ENCODE measurements at regions not wholly inside any gene's neighbourhood (a gene's known extent, or its start where the extent isn't known, plus 50 kb on each side); places are given as distances from the start of the nearest gene placed in this dataset.
"Not testable (repeated sequence)": the region's sequence is repeated elsewhere in the genome, so short reads cannot be mapped to it uniquely, and the experiment has no call there.

DNA sequence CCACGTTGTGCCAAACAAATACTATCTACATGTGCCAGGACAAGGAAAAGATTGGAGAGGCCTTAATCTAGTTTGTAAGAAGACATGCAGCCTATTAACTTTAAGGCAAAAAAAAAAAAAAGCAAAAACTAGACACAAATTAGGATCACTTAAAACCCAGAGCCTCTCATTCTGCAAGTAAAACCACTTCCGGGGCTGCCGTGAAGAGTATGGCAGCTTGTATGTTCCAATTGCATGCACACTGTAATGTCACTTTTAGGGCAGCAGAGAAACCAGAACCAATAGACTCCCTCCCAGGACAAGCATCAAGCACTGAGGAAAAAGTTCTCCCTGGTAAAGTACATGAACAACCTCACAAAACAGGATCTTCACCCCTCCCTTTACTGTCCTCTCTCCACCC is 70.6 kb downstream of the RSL24D1 start:
- no peak for DNase-seq (ENCODE audit: low read depth in 2 of 2)

GRCh38 chr15:55124616-55125015 is 72.1 kb downstream of the RSL24D1 start:
- no peak for DNase-seq (ENCODE audit: low read depth in 2 of 2)

DNA sequence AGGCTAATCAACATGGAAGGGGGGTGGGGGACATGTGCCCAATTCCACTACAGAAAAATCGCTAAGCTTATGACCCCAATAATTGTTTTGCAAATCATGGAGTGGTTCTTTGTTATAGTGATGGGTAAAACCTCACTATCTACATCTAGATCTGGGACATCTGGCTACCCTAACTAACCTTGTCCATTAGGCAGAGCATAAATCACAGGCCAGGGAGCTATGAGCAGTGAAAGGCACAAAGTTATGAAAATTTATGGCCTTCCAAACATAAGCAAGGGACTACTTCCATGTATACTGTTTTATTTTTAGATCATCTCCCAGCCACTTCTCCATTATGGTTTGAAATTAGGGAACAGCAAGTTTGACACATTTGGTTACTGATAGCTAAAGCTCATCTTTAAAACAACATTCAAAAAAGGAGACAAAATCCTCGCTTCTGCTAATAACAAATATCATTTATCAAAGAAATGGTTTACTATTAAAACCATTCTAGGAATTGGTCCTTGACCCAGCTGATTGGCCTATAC is 78.3 kb downstream of the RSL24D1 start:
- no peak for DNase-seq (ENCODE audit: low read depth in 2 of 2)

GRCh38 chr15:55116636-55117035 is 80.1 kb downstream of the RSL24D1 start:
- DNase-seq (ENCODE audit: low read depth in 2 of 2), result no peak

- no peak for DNase-seq (ENCODE audit: low read depth in 2 of 2)
These were observed 83.0 kb downstream of the RSL24D1 start for GRCh38 chr15:55113736-55114135.

GRCh38 chr15:55112706-55113105 is 84.0 kb downstream of the RSL24D1 start:
- no peak for DNase-seq (ENCODE audit: low read depth in 2 of 2)

GRCh38 chr15:55110446-55110845 is 86.3 kb downstream of the RSL24D1 start:
- no peak for DNase-seq (ENCODE audit: low read depth in 2 of 2)

DNA sequence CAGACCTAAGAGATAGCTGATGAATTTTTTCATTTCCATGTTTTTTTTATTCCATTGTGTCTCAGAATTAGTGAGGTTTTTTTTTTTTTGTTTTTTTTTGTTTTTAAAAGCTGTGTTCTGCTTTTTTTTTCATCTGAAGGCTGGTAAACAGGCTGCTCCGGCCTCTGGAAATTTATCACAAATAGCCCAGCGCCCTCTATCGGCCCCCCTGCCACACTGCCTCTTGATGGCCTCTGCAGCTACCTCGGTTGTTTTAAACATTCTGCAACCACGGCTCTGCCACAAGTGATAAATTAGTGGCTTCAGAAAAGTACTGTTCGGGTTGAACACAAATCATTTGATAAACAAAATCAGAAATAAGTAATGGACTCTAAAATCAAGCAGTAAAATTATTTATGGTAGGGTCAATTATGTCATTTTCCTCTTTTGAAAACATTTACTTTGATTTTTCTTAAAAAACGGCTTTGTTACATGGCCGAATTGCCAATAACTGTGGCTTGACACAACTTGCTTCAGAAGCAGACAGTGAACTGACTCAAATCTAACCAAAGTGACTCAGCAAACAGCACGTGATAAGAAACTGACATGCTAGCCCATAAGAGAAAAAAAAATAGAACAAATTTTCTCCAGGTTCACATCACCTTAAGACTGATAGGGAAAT is 87.8 kb downstream of the RSL24D1 start:
- peak in 1 of 2 experiments; percentile 50 for DNase-seq (ENCODE audit: low read depth in 2 of 2)

GRCh38 chr15:55108448-55108847 is 88.3 kb downstream of the RSL24D1 start:
- DNase-seq (ENCODE audit: low read depth in 2 of 2), result no peak

GRCh38 chr15:55106155-55106554 is 90.6 kb downstream of the RSL24D1 start:
- DNase-seq (ENCODE audit: low read depth in 2 of 2), result no peak

- no peak for DNase-seq (ENCODE audit: low read depth in 2 of 2)
These were observed 102.6 kb downstream of the RSL24D1 start for GRCh38 chr15:55094136-55094535.

DNA sequence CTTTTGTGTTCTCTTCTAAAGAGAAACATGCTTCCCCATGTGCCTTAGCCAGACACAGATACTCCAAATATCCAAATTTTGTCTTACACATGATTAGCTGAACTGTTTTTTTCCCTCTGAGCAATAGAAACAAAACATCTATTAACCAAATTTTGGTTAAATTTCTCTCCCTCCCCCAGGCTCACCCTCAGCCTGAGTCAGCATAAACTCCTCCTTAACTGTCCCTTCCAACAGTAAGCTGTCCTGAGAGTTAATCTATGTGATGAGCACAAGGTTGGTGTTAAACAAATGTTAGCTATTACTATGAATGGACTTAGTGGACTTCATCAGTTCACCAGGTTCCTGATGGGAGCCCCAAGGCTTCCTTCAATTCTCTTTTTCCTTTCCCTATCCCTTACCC is 108.5 kb downstream of the RSL24D1 start:
- no peak for DNase-seq (ENCODE audit: low read depth in 2 of 2)

DNA sequence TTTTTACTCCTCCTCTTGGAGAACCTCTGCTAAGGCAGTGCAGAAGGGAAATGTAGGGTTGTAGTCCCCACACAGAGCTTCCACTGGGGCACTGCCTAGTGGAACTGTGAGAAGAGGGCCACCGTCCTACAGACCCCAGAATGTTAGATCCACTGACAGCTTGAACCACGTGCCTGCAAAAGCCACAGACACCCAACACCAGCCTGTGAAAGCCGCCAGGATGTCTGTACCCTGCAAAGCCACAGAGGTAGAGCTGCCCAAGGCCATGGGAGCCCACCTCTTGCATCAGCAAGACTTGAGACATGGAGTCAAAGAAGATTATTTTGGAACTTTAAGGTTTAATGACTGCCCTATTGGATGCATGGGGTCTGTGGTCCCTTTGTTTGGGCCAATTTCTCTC is 112.1 kb downstream of the RSL24D1 start:
- no peak for DNase-seq (ENCODE audit: low read depth in 2 of 2)

DNA sequence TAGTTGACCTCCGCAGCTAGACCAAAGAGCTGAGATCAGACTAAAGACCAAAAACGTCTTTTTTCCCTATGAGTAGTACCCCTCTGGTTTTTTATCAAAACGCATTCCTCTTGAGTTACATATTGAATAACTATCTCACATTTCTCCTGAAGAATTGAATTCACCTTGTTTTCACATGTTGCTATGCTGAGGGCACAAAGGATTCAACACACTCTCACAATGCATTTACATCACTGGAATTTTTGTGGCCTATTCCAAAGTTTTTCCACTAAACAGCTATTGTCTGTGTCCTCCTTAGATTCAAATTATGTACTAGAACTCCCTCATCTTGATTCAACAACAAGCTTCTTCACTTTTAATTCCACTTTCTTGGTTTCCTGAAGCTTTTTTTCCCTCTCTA is 112.5 kb downstream of the RSL24D1 start:
- no peak for DNase-seq (ENCODE audit: low read depth in 2 of 2)

DNA sequence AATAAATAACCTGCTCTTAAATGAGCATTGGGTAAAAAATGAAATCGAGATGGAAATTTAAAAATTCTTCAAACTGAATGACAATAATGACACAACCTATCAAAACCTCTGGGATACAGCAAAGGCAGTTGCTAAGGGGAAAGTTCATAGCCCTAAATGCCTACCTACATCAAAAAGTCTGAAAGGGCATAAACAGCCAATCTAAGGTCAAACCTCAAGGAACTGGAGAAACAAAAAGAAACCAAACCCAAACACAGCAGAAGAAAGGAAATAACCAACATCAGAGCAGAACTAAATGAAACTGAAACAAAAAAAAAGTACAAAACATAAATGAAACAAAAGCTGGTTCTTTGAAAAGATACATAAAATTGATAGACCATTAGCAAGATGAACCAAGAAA is 119.7 kb downstream of the RSL24D1 start:
- not testable (repeated sequence) for DNase-seq (ENCODE audit: low read depth in 2 of 2)

GRCh38 chr15:55074431-55074830 is 122.3 kb downstream of the RSL24D1 start:
- DNase-seq (ENCODE audit: low read depth in 2 of 2), result no peak

- DNase-seq (ENCODE audit: low read depth in 2 of 2), result not testable (repeated sequence)
These were observed 132.8 kb downstream of the RSL24D1 start for GRCh38 chr15:55063970-55064369.

DNA sequence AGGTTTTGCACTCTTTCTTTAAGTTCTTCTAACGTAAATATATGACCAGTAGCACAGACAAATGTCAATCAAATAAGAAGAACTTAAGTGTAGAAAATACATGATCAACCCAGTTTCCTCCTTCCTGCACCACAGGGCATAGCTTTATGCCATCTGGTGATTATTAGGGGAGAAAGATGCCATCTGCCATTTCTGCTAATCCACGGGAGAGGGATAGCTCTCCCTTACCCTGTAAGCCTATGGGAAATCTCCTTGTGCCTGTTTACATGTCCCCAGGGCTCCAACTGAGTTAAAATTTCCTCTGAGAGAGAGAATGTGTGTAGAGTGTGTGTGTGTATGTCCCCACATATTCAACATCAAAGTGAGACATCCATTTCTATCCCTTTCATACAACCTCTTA is 135.9 kb downstream of the RSL24D1 start:
- no peak for DNase-seq (ENCODE audit: low read depth in 2 of 2)

DNA sequence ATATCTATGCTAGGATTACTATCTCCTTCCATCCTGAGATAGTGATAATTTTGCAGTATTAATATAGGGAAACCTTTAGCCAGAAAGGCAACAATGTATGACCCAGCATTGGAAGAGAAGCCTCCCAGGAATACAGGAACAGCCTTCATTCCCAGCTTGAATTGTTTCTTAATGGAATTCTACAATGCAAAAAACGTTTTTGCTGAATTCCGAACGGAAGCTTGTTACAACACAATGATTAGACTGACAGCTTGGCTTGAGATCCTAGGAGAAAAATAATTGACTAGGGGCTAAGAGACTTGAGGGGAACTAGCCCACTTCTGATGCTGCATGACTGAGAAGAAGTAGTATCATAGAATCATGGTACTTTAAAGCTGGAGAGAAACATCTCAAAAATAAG is 140.2 kb downstream of the RSL24D1 start:
- no peak for DNase-seq (ENCODE audit: low read depth in 2 of 2)

DNA sequence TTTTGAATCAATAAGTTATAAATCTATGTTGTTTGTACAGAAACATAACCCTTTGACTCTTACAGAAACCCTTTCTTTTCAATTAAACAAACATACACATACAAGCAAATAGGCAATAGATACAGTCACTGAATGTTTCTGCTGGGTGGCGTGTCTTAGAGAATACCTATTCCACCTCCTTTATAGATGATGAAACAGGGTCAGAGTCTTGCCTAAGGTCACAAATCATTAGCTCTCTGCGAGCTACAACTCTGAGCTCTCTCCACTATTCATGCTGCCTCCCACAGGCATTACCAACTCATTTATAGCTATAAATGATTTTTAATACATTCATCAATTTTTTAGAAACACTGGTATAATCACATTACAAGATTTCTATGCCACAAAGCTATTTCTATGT is 152.6 kb downstream of the RSL24D1 start:
- no peak for DNase-seq (ENCODE audit: low read depth in 2 of 2)

DNA sequence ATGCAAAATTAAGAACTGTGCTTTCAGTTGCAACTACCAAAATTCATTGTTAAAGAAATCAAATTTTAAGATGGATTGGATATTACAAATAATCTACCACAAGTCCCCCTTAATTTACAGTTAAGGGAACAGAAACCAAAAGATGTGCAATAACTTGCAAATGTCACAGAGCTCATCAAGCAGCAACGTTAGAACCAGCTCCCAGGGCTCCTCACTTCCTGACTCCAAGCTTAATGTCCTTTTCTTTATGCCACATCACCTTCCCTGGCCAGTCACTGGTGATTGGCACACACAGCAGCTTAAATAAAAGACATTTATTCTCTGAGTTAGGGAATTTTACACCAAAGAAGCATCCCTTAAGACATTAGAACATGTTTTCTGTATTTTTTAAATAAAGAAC is 159.7 kb downstream of the RSL24D1 start:
- no peak for DNase-seq (ENCODE audit: low read depth in 2 of 2)

GRCh38 chr15:55035749-55036148 is 161.0 kb downstream of the RSL24D1 start:
- no peak for DNase-seq (ENCODE audit: low read depth in 2 of 2)

DNA sequence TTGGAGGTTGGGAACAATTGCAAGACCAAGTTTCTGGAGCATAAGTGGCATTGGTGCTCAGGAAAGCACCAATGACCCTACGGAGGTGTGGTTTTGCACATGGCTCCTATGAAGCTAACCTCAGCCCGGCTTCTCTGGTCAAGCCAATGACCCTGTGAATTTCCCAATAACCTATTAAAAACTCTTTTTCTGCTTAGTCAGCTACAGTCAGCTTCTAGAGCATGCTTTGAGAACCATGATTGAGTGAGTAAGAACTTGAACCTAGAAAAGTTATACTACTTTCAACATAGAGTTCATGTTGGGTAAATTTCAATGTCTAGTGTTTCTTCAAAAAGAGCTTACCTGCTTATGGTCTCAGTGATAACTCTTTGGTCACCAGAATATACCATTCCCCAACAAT is 163.2 kb downstream of the RSL24D1 start:
- no peak for DNase-seq (ENCODE audit: low read depth in 2 of 2)

DNA sequence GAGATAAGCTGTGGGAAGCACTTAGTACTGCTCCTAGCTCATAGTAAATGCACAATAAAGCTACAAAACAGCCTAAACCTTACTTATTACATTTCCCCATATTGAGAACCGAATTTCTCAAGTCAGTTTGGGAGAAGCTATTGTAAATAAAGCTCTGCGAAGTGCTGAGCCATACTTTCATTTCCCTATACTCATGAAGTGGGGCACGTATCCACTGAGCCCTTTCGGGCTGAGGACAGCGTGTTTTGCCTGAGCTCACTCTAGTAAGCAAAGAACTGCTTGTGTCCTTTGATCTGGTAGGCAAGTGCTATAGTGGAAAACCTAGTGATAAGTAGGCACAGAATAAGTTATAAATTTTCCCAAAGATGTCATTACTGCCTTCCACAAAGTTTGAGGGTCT is 165.0 kb downstream of the RSL24D1 start:
- DNase-seq (ENCODE audit: low read depth in 2 of 2), result no peak

Measured in stimulated activated CD4-positive, alpha-beta T cell treated with anti-CD3 and anti-CD28 coated beads, Interleukin-12 subunit alpha, Interleukin-12 subunit beta, amount 100 ng/mL, for 24 hours (primary cell).